ENCODE measurements at regions not wholly inside any gene's neighbourhood (a gene's known extent, or its start where the extent isn't known, plus 50 kb on each side); places are given as distances from the start of the nearest gene placed in this dataset.
"Not testable (repeated sequence)": the region's sequence is repeated elsewhere in the genome, so short reads cannot be mapped to it uniquely, and the experiment has no call there.

GRCh38 chr3:26078539-26078938 lies 288.6 kb downstream of the OXSM start:
- DNase-seq: no peak

GRCh38 chr3:26081166-26081565 lies 291.3 kb downstream of the OXSM start:
- no peak for DNase-seq

- DNase-seq: no peak
Observed at GRCh38 chr3:26081806-26082205, 291.9 kb downstream of the OXSM start.

- DNase-seq: no peak
Observed at GRCh38 chr3:26082911-26083310, 293.0 kb downstream of the OXSM start.

- no peak for DNase-seq
Observed at GRCh38 chr3:26084629-26085028, 294.7 kb downstream of the OXSM start.

GRCh38 chr3:26087751-26088150 lies 297.9 kb downstream of the OXSM start:
- no peak for DNase-seq

GRCh38 chr3:26089249-26089648 lies 299.4 kb downstream of the OXSM start:
- DNase-seq: no peak

GRCh38 chr3:26090589-26090988 lies 300.7 kb downstream of the OXSM start:
- DNase-seq: no peak

GRCh38 chr3:26091096-26091495 lies 301.2 kb downstream of the OXSM start:
- no peak for DNase-seq

GRCh38 chr3:26091626-26092025 lies 301.7 kb downstream of the OXSM start:
- DNase-seq: no peak

GRCh38 chr3:26097111-26097510 lies 307.2 kb downstream of the OXSM start:
- DNase-seq: not testable (repeated sequence)

GRCh38 chr3:26099692-26100091 lies 309.8 kb downstream of the OXSM start:
- DNase-seq: no peak

- no peak for DNase-seq
Observed at GRCh38 chr3:26100176-26100575, 310.3 kb downstream of the OXSM start.

- DNase-seq: no peak
Observed at GRCh38 chr3:26102376-26102775, 312.5 kb downstream of the OXSM start.

GRCh38 chr3:26104851-26105251 lies 315.0 kb downstream of the OXSM start:
- DNase-seq: no peak

- DNase-seq: no peak
Observed at GRCh38 chr3:26105261-26105660, 315.4 kb downstream of the OXSM start.

GRCh38 chr3:26106228-26106627 lies 316.3 kb downstream of the OXSM start:
- no peak for DNase-seq

GRCh38 chr3:26108846-26109489 lies 319.1 kb downstream of the OXSM start:
- no peak for DNase-seq

GRCh38 chr3:26114851-26115250 lies 325.0 kb downstream of the OXSM start:
- DNase-seq: no peak

GRCh38 chr3:26118165-26118564 lies 328.3 kb downstream of the OXSM start:
- DNase-seq: no peak

- no peak for DNase-seq
Observed at GRCh38 chr3:26132942-26133341, 343.1 kb downstream of the OXSM start.

GRCh38 chr3:26141296-26141695 lies 351.4 kb downstream of the OXSM start:
- DNase-seq: no peak

- DNase-seq: no peak
Observed at GRCh38 chr3:26145769-26146168, 355.9 kb downstream of the OXSM start.

- DNase-seq: not testable (repeated sequence)
Observed at GRCh38 chr3:26157428-26157827, 367.5 kb downstream of the OXSM start.

- no peak for DNase-seq
Observed at GRCh38 chr3:26171006-26171405, 381.1 kb downstream of the OXSM start.

- no peak for DNase-seq
Observed at GRCh38 chr3:26191556-26191955, 401.7 kb downstream of the OXSM start.
